ENCODE measurements at regions not wholly inside any gene's neighbourhood (a gene's known extent, or its start where the extent isn't known, plus 50 kb on each side); places are given as distances from the start of the nearest gene placed in this dataset.
A peak's percentile ranks its signal among the peaks of the same experiment; 100 is the strongest.

- TF ChIP-seq CTCF (IDR thresholded peaks at IDR 0.05; ENCODE audit: insufficient read depth, low read length, poor library complexity, severe bottlenecking): no peak
- no peak for DNase-seq (ENCODE audit: low read depth)
- Histone ChIP-seq H3K36me3 (ENCODE audit: control insufficient read depth, insufficient read depth, low read length) (no peaks in the 10 kb centered on the region), H3K4me3 (ENCODE audit: low read depth, low read length) (no peak overlapping the region), H3K27me3 (ENCODE audit: control insufficient read depth, insufficient read depth, low read length) (no peaks in the 10 kb centered on the region)
These were observed 61.1 kb upstream of the C1orf87 start for GRCh38 chr1:60134716-60135115.

GRCh38 chr1:60133848-60134247 is 60.3 kb upstream of the C1orf87 start:
- H3K36me3 ChIP-seq (ENCODE audit: control insufficient read depth, insufficient read depth, low read length): no peaks in the 10 kb centered on the region
- DNase-seq (ENCODE audit: low read depth): peak; percentile 41
- no peak for TF ChIP-seq CTCF (IDR thresholded peaks at IDR 0.05; ENCODE audit: insufficient read depth, low read length, poor library complexity, severe bottlenecking)
- H3K27me3 ChIP-seq (ENCODE audit: control insufficient read depth, insufficient read depth, low read length): no peaks in the 10 kb centered on the region
- H3K4me3 ChIP-seq (ENCODE audit: low read depth, low read length): no peak overlapping the region

- no peaks in the 10 kb centered on the region for H3K36me3 ChIP-seq (ENCODE audit: control insufficient read depth, insufficient read depth, low read length)
- no peak overlapping the region for H3K4me3 ChIP-seq (ENCODE audit: low read depth, low read length)
- DNase-seq (ENCODE audit: low read depth): peak; percentile 81
- no peak for TF ChIP-seq CTCF (IDR thresholded peaks at IDR 0.05; ENCODE audit: insufficient read depth, low read length, poor library complexity, severe bottlenecking)
- H3K27me3 ChIP-seq (ENCODE audit: control insufficient read depth, insufficient read depth, low read length): no peaks in the 10 kb centered on the region
These were observed 59.6 kb upstream of the C1orf87 start for GRCh38 chr1:60133000-60133673.

- no peak for TF ChIP-seq CTCF (IDR thresholded peaks at IDR 0.05; ENCODE audit: insufficient read depth, low read length, poor library complexity, severe bottlenecking)
- Histone ChIP-seq H3K27me3 (ENCODE audit: control insufficient read depth, insufficient read depth, low read length) (no peaks in the 10 kb centered on the region), H3K36me3 (ENCODE audit: control insufficient read depth, insufficient read depth, low read length) (no peaks in the 10 kb centered on the region), H3K4me3 (ENCODE audit: low read depth, low read length) (no peak overlapping the region)
- DNase-seq (ENCODE audit: low read depth): no peak
These were observed 58.5 kb upstream of the C1orf87 start for GRCh38 chr1:60132108-60132507.

- no peaks in the 10 kb centered on the region for H3K27me3 ChIP-seq (ENCODE audit: control insufficient read depth, insufficient read depth, low read length)
- no peak overlapping the region for H3K4me3 ChIP-seq (ENCODE audit: low read depth, low read length)
- H3K36me3 ChIP-seq (ENCODE audit: control insufficient read depth, insufficient read depth, low read length): no peaks in the 10 kb centered on the region
- no peak for DNase-seq (ENCODE audit: low read depth)
- no peak for TF ChIP-seq CTCF (IDR thresholded peaks at IDR 0.05; ENCODE audit: insufficient read depth, low read length, poor library complexity, severe bottlenecking)
These were observed 57.1 kb upstream of the C1orf87 start for GRCh38 chr1:60130703-60131102.

- Histone ChIP-seq H3K4me3 (ENCODE audit: low read depth, low read length) (no peak overlapping the region), H3K27me3 (ENCODE audit: control insufficient read depth, insufficient read depth, low read length) (no peaks in the 10 kb centered on the region), H3K36me3 (ENCODE audit: control insufficient read depth, insufficient read depth, low read length) (no peaks in the 10 kb centered on the region)
- DNase-seq (ENCODE audit: low read depth): no peak
- TF ChIP-seq CTCF (IDR thresholded peaks at IDR 0.05; ENCODE audit: insufficient read depth, low read length, poor library complexity, severe bottlenecking): no peak
These were observed 56.3 kb upstream of the C1orf87 start for GRCh38 chr1:60129911-60130310.

All from kidney epithelial cell (primary cell).